Activated CD8-positive, alpha-beta T cell treated with anti-CD3 and anti-CD28 coated beads for 36 hours (primary cell): ENCODE measurements at regions not wholly inside any gene's neighbourhood (a gene's known extent, or its start where the extent isn't known, plus 50 kb on each side); places are given as distances from the start of the nearest gene placed in this dataset.

ENCODE experiments used
- ATAC-seq: fragments of 200-7000 bp; cut with Tn5 transposase; one replicate; pipeline ENCODE4 v1.10.0; 2021; ENCODE audit warnings: mild to moderate bottlenecking, moderate library complexity
- CTCF ChIA-PET: fragments of 350-600 bp; sonication (Branson Sonifier 250); formaldehyde crosslinking; loops from one replicate; lab custom pipeline; 2021; ENCODE audit warnings: antibody characterized with exemption; lab: Charles Lee
- POLR2A ChIA-PET: fragments of 350-600 bp; sonication (Branson Sonifier 250); formaldehyde crosslinking; loops from one replicate; lab custom pipeline; 2021; ENCODE audit warnings: antibody characterized with exemption; lab: Charles Lee
- DNase-seq: peaks from one replicate; pipeline ENCODE4 v3.0.0-alpha.2; 2020
- H3K27ac Mint-ChIP-seq: one replicate; pipeline ENCODE4 v1.8.0; 2021; ENCODE audit warnings: mild to moderate bottlenecking, mixed read lengths
- H3K27me3 Mint-ChIP-seq: one replicate; pipeline ENCODE4 v1.8.0; 2021; ENCODE audit warnings: mixed read lengths
- H3K36me3 Mint-ChIP-seq: one replicate; pipeline ENCODE4 v1.8.0; 2021; ENCODE audit warnings: low read depth, mixed read lengths
- H3K4me1 Mint-ChIP-seq: one replicate; pipeline ENCODE4 v1.8.0; 2021; ENCODE audit warnings: low read depth, mixed read lengths
- H3K4me3 Mint-ChIP-seq: one replicate; pipeline ENCODE4 v1.8.0; 2021; ENCODE audit warnings: mild to moderate bottlenecking, moderate library complexity, mixed read lengths
- H3K9me3 Mint-ChIP-seq: one replicate; pipeline ENCODE4 v1.8.0; 2021; ENCODE audit warnings: mixed read lengths
- CTCF ChIP-seq: fragments of 200-600 bp; IDR thresholded peaks from one replicate; pipeline ENCODE4 v1.8.0; 2022; ENCODE audit warnings: antibody characterized with exemption, mild to moderate bottlenecking
- intact Hi-C: fragments of 100-400 bp; cut with micrococcal nuclease; formaldehyde crosslinking; loops from one replicate; pipeline ENCODE4 v1.10.0; 2022

- no peak overlapping the region for H3K4me3 Mint-ChIP-seq
- no peak overlapping the region for H3K27ac Mint-ChIP-seq
- H3K4me1 Mint-ChIP-seq, result no peaks in the 10 kb centered on the region
- ATAC-seq (no peak), DNase-seq (no peak)
- ChIA-PET POLR2A (no interaction called here), CTCF (no interaction called here)
- TF ChIP-seq CTCF, result no peak
- peaks cover 7% of the 10 kb centered on the region for H3K9me3 Mint-ChIP-seq
- intact Hi-C loops, result no loop called here
- no peaks in the 10 kb centered on the region for H3K36me3 Mint-ChIP-seq
- H3K27me3 Mint-ChIP-seq, result no peaks in the 10 kb centered on the region
Observed at GRCh38 chr9:23524607-23525155, 301.4 kb downstream of the ELAVL2 start.

DNA sequence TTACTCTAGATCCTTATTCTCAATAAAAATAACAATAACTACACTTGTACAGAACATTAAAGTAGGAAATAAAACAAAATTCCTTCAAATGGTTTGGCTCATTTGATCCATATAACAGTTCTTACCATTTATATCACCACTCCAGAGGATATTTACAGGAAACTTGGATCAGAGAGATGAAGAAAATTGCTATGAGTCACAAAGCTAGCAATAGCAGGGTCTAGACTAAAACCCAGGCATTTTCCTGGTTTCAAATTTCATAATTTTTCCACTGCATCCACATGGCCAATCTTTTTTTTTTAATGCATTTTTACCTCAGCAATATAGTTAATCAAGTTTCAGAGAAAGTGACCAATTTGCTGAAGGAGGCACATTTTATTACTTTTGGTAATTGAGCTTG lies 299.2 kb downstream of the ELAVL2 start:
- CTCF ChIA-PET, result no interaction called here

GRCh38 chr9:23532282-23532681 lies 293.8 kb downstream of the ELAVL2 start:
- TF ChIP-seq CTCF, result no peak
- no peak for ATAC-seq

More for the DNA sequence above, 299.2 kb downstream of the ELAVL2 start:
- ATAC-seq (no peak), DNase-seq (no peak)
- Mint-ChIP-seq H3K4me1 (no peaks in the 10 kb centered on the region), H3K27ac (no peak overlapping the region), H3K27me3 (no peaks in the 10 kb centered on the region), H3K9me3 (peaks cover 9% of the 10 kb centered on the region), H3K36me3 (no peaks in the 10 kb centered on the region), H3K4me3 (no peak overlapping the region)
- POLR2A ChIA-PET, result no interaction called here
- intact Hi-C loops, result no loop called here
- TF ChIP-seq CTCF, result no peak

GRCh38 chr9:23537192-23538066 lies 288.6 kb downstream of the ELAVL2 start:
- H3K4me1 Mint-ChIP-seq, result peaks cover 6% of the 10 kb centered on the region
- H3K9me3 Mint-ChIP-seq, result peaks cover 2% of the 10 kb centered on the region
- intact Hi-C loops, result no loop called here
- ChIA-PET CTCF (no interaction called here), POLR2A (no interaction called here)
- ATAC-seq, result no peak
- H3K36me3 Mint-ChIP-seq, result no peaks in the 10 kb centered on the region
- TF ChIP-seq CTCF, result no peak
- no peak overlapping the region for H3K4me3 Mint-ChIP-seq
- peaks cover 5% of the 10 kb centered on the region for H3K27me3 Mint-ChIP-seq
- no peak overlapping the region for H3K27ac Mint-ChIP-seq
- DNase-seq, result no peak

More at GRCh38 chr9:23532282-23532681, 293.8 kb downstream of the ELAVL2 start:
- Mint-ChIP-seq H3K4me3 (no peak overlapping the region), H3K27me3 (peaks cover 2% of the 10 kb centered on the region), H3K4me1 (peaks cover 3% of the 10 kb centered on the region), H3K36me3 (no peaks in the 10 kb centered on the region), H3K9me3 (peaks cover 7% of the 10 kb centered on the region), H3K27ac (no peak overlapping the region)
- CTCF ChIA-PET, result no interaction called here
- intact Hi-C loops, result no loop called here
- POLR2A ChIA-PET, result no interaction called here
- no peak for DNase-seq

GRCh38 chr9:23538067-23538402 lies 288.0 kb downstream of the ELAVL2 start:
- no peak for TF ChIP-seq CTCF
- ATAC-seq (no peak), DNase-seq (no peak)
- Mint-ChIP-seq H3K9me3 (peaks cover 2% of the 10 kb centered on the region), H3K36me3 (no peaks in the 10 kb centered on the region), H3K4me3 (no peak overlapping the region), H3K4me1 (peaks cover 6% of the 10 kb centered on the region), H3K27ac (no peak overlapping the region), H3K27me3 (peaks cover 5% of the 10 kb centered on the region)
- ChIA-PET POLR2A (no interaction called here), CTCF (no interaction called here)
- intact Hi-C loops, result no loop called here
